ENCODE measurements at regions not wholly inside any gene's neighbourhood (a gene's known extent, or its start where the extent isn't known, plus 50 kb on each side); places are given as distances from the start of the nearest gene placed in this dataset.

GRCh38 chrX:23235051-23235450 lies 99.6 kb upstream of the PTCHD1 start:
- no peaks in the 10 kb centered on the region for H3K79me2 ChIP-seq (ENCODE audit: insufficient read depth, low read length)
- no peak overlapping the region for H3K4me3 ChIP-seq (replicated peaks in 1 of 2; ENCODE audit: low read depth in 1 of 2, low read length in 2 of 2)
- BruUV-seq (replicated peaks), result no TSS peak
- H3K4me2 ChIP-seq (ENCODE audit: low read length), result no peak overlapping the region
- POLR2A ChIA-PET, result no interaction called here
- intact Hi-C loops (cut with micrococcal nuclease), result no loop called here
- no peaks in the 10 kb centered on the region for H3K36me3 ChIP-seq (ENCODE audit: control insufficient read depth in 1 of 2, insufficient read depth in 2 of 2, low read length in 2 of 2)
- H3K4me1 ChIP-seq (ENCODE audit: control insufficient read depth in 1 of 2, insufficient read depth in 2 of 2, low read length in 2 of 2), result no peaks in the 10 kb centered on the region
- TF ChIP-seq SIN3A (IDR thresholded peaks at IDR 0.05; ENCODE audit: low read depth) (no peak), POLR2A (IDR thresholded peaks at IDR 0.05; ENCODE audit: borderline replicate concordance, extremely low read depth, insufficient read depth, insufficient read length) (no peak), MAX (IDR thresholded peaks at IDR 0.05) (no peak), JUND (IDR thresholded peaks at IDR 0.05) (no peak), CTCF (IDR thresholded peaks at IDR 0.05 in 2 of 3, conservative IDR thresholded peaks at IDR 0.05 in 1 of 3; ENCODE audit: borderline replicate concordance in 1 of 3, insufficient read depth in 1 of 3, low read depth in 2 of 3, low read length in 2 of 3) (no peak), RAD21 (IDR thresholded peaks at IDR 0.05; ENCODE audit: low read depth) (no peak), SRF (IDR thresholded peaks at IDR 0.05; ENCODE audit: low read depth) (no peak), ZNF274 (IDR thresholded peaks at IDR 0.05; ENCODE audit: low read depth, low read length) (no peak), EZH2phosphoT487 (IDR thresholded peaks at IDR 0.05; ENCODE audit: borderline replicate concordance) (no peak), ZFX (IDR thresholded peaks at IDR 0.05) (no peak), EGR1 (IDR thresholded peaks at IDR 0.05; ENCODE audit: low read depth) (no peak), REST (IDR thresholded peaks at IDR 0.05; ENCODE audit: low read depth) (no peak), SP1 (IDR thresholded peaks at IDR 0.05; ENCODE audit: low read depth) (no peak), TCF7L2 (IDR thresholded peaks at IDR 0.05; ENCODE audit: borderline replicate concordance, extremely low read depth, insufficient read depth, insufficient read length) (no peak), CEBPB (IDR thresholded peaks at IDR 0.05; ENCODE audit: low read depth) (no peak)
- TF ChIP-seq, protein P1, sequence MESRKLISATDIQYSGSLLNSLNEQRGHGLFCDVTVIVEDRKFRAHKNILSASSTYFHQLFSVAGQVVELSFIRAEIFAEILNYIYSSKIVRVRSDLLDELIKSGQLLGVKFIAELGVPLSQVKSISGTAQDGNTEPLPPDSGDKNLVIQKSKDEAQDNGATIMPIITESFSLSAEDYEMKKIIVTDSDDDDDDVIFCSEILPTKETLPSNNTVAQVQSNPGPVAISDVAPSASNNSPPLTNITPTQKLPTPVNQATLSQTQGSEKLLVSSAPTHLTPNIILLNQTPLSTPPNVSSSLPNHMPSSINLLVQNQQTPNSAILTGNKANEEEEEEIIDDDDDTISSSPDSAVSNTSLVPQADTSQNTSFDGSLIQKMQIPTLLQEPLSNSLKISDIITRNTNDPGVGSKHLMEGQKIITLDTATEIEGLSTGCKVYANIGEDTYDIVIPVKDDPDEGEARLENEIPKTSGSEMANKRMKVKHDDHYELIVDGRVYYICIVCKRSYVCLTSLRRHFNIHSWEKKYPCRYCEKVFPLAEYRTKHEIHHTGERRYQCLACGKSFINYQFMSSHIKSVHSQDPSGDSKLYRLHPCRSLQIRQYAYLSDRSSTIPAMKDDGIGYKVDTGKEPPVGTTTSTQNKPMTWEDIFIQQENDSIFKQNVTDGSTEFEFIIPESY (IDR thresholded peaks at IDR 0.05; ENCODE audit: extremely low read depth, insufficient replicate concordance, low read length), result no peak
- TF ChIP-seq, protein P2, sequence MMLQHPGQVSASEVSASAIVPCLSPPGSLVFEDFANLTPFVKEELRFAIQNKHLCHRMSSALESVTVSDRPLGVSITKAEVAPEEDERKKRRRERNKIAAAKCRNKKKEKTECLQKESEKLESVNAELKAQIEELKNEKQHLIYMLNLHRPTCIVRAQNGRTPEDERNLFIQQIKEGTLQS (IDR thresholded peaks at IDR 0.05), result no peak
- RAD21 ChIA-PET (ENCODE audit: low non-redundant PET in 1 of 2, low total read pairs in 2 of 2, uncharacterized antibody in 2 of 2, unreplicated experiment in 2 of 2), result no interaction called here
- no peak overlapping the region for H2AFZ ChIP-seq (ENCODE audit: low read depth, low read length, poor library complexity, severe bottlenecking)
- H3K27me3 ChIP-seq (ENCODE audit: insufficient read depth, low read length), result no peaks in the 10 kb centered on the region
- ATAC-seq, result no peak
- H3K9me2 ChIP-seq (ENCODE audit: insufficient read depth), result no peaks in the 10 kb centered on the region
- CTCF ChIA-PET, result no interaction called here
- no peaks in the 10 kb centered on the region for H4K20me1 ChIP-seq (ENCODE audit: insufficient read depth)
- DNase-seq (ENCODE audit: low read depth, low spot score), result no peak
- no peak overlapping the region for H3K9ac ChIP-seq (ENCODE audit: low read length)
- no peak overlapping the region for H3K27ac ChIP-seq (ENCODE audit: low read depth, low read length)
- H3K9me3 ChIP-seq (ENCODE audit: control insufficient read depth in 1 of 2, insufficient read depth in 1 of 2, low read depth in 1 of 2, low read length in 2 of 2), result no peaks in the 10 kb centered on the region
